Esophagus squamous epithelium (tissue), 5 donors: ENCODE measurements at regions not wholly inside any gene's neighbourhood (a gene's known extent, or its start where the extent isn't known, plus 50 kb on each side); places are given as distances from the start of the nearest gene placed in this dataset.

Experiments used
- DNase-seq: peaks from one replicate; lab custom pipeline; 2025; lab: John Stamatoyannopoulos, UW
- H3K27ac ChIP-seq, 4 donors: fragments of 200-600 bp; sonication (generic); one replicate each; pipeline ENCODE4 v1.5.1; 2016 to 2019; ENCODE audit warnings: mild to moderate bottlenecking in 1 of 4
- H3K27me3 ChIP-seq, 4 donors: fragments of 200-600 bp; sonication (generic); 1 replicate in 3 of 4; 2 replicates in 1 of 4; pipeline versions ENCODE4 v1.5.1 to v1.6.0; 2017 to 2021; ENCODE audit warnings: antibody characterized with exemption in 1 of 4
- H3K36me3 ChIP-seq, 3 donors: fragments of 200-600 bp; sonication (generic); one replicate each; pipeline ENCODE4 v1.5.1; 2016 to 2019
- H3K4me1 ChIP-seq, 3 donors: fragments of 200-600 bp; sonication (generic); one replicate each; pipeline ENCODE4 v1.5.1; 2017 to 2019
- H3K4me3 ChIP-seq, 4 donors: fragments of 200-600 bp; sonication (generic); 1 replicate in 3 of 4; 2 replicates in 1 of 4; pipeline ENCODE4 v1.5.1; 2016 to 2019; ENCODE audit warnings: mild to moderate bottlenecking in 2 of 4, moderate library complexity in 1 of 4
- H3K9me3 ChIP-seq, 3 donors: fragments of 200-600 bp; sonication (generic); one replicate each; pipeline ENCODE4 v1.5.1; 2016 to 2019
- CTCF ChIP-seq, 6 experiments: fragments of 450-650 bp in 4 of 6; fragments of 200-600 bp in 2 of 6; sonication (generic) in 2 of 6; IDR thresholded peaks; one replicate each; pipeline ENCODE4 v1.5.1; 2016 to 2019; ENCODE audit warnings: antibody characterized with exemption in 6 of 6, mild to moderate bottlenecking in 4 of 6, moderate library complexity in 4 of 6
- POLR2A ChIP-seq, 4 donors: fragments of 450-650 bp; IDR thresholded peaks; one replicate each; pipeline ENCODE4 v1.6.1; 2017; ENCODE audit warnings: antibody characterized with exemption in 4 of 4, mild to moderate bottlenecking in 4 of 4, moderate library complexity in 3 of 4
- WGBS, 2 donors: methylation state at CpG; one replicate each; pipeline ENCODE4 v1.1.5; 2018; 5-methylcytosine and 5-hydroxymethylcytosine counted together
- intact Hi-C: fragments of 100-400 bp; cut with DNase I; formaldehyde crosslinking; loops from one replicate; pipeline ENCODE4 v1.15.0; 2022
- donor health status: DM: yes; HTN: yes; CAD: no.

GRCh38 chr18:4844320-4844719 lies 352.7 kb downstream of the AKAIN1 start:
- Histone ChIP-seq H3K4me1 (no peaks in the 10 kb centered on the region), H3K4me3 (no peak overlapping the region), H3K27ac (no peak overlapping the region), H3K36me3 (no peaks in the 10 kb centered on the region), H3K27me3 (no peaks in the 10 kb centered on the region), H3K9me3 (no peaks in the 10 kb centered on the region)
- no peak for DNase-seq
- TF ChIP-seq POLR2A (IDR thresholded peaks at IDR 0.05): no peak
- TF ChIP-seq CTCF (IDR thresholded peaks at IDR 0.05): no peak
- intact Hi-C loops: no loop called here
- 56 to 75% methylated on average over 3 of the region's 3 CpGs for WGBS, 2 donors

GRCh38 chr18:4843771-4844170 lies 353.3 kb downstream of the AKAIN1 start:
- intact Hi-C loops: no loop called here
- Histone ChIP-seq H3K27me3 (no peaks in the 10 kb centered on the region), H3K9me3 (no peaks in the 10 kb centered on the region), H3K27ac (no peak overlapping the region), H3K4me1 (no peaks in the 10 kb centered on the region), H3K4me3 (no peak overlapping the region), H3K36me3 (no peaks in the 10 kb centered on the region)
- TF ChIP-seq CTCF (IDR thresholded peaks at IDR 0.05) (no peak), POLR2A (IDR thresholded peaks at IDR 0.05) (no peak)
- DNase-seq: no peak

- intact Hi-C loops: no loop called here
- no peak for TF ChIP-seq POLR2A (IDR thresholded peaks at IDR 0.05)
- no peaks in the 10 kb centered on the region for H3K4me1 ChIP-seq
- H3K9me3 ChIP-seq: no peaks in the 10 kb centered on the region
- no peaks in the 10 kb centered on the region for H3K36me3 ChIP-seq
- 80% methylated on average over 1 of the region's 1 CpG; no CpG with 5 or more reads in 1 of the 2 donors for WGBS, 2 donors
- H3K27me3 ChIP-seq: no peaks in the 10 kb centered on the region
- DNase-seq: no peak
- no peak overlapping the region for H3K4me3 ChIP-seq
- no peak overlapping the region for H3K27ac ChIP-seq
Measured at GRCh38 chr18:4842751-4843150, 354.3 kb downstream of the AKAIN1 start.

GRCh38 chr18:4842287-4842686 lies 354.8 kb downstream of the AKAIN1 start:
- Histone ChIP-seq H3K4me1 (no peaks in the 10 kb centered on the region), H3K27me3 (no peaks in the 10 kb centered on the region), H3K9me3 (no peaks in the 10 kb centered on the region), H3K36me3 (no peaks in the 10 kb centered on the region), H3K4me3 (no peak overlapping the region), H3K27ac (no peak overlapping the region)
- TF ChIP-seq POLR2A (IDR thresholded peaks at IDR 0.05) (no peak), CTCF (IDR thresholded peaks at IDR 0.05) (no peak)
- whole genome bisulfite sequencing, 2 donors: 23 to 48% methylated on average over 2 of the region's 2 CpGs
- no peak for DNase-seq
- intact Hi-C loops: no loop called here

- no peaks in the 10 kb centered on the region for H3K27me3 ChIP-seq
- TF ChIP-seq CTCF (IDR thresholded peaks at IDR 0.05): no peak
- TF ChIP-seq POLR2A (IDR thresholded peaks at IDR 0.05): no peak
- no peak overlapping the region for H3K4me3 ChIP-seq
- intact Hi-C loops: no loop called here
- H3K4me1 ChIP-seq: no peaks in the 10 kb centered on the region
- no peak for DNase-seq
- H3K9me3 ChIP-seq: no peaks in the 10 kb centered on the region
- no peaks in the 10 kb centered on the region for H3K36me3 ChIP-seq
- no peak overlapping the region for H3K27ac ChIP-seq
Measured at GRCh38 chr18:4839639-4840038, 357.4 kb downstream of the AKAIN1 start.

- no peak for DNase-seq
- 50 to 70% methylated on average over 1 of the region's 1 CpG for WGBS, 2 donors
- Histone ChIP-seq H3K9me3 (no peaks in the 10 kb centered on the region), H3K27ac (no peak overlapping the region), H3K4me1 (no peaks in the 10 kb centered on the region), H3K27me3 (no peaks in the 10 kb centered on the region), H3K4me3 (no peak overlapping the region), H3K36me3 (no peaks in the 10 kb centered on the region)
- intact Hi-C loops: no loop called here
- TF ChIP-seq CTCF (IDR thresholded peaks at IDR 0.05): no peak
Measured at GRCh38 chr18:4836141-4836540, 360.9 kb downstream of the AKAIN1 start.
